Skeletal muscle tissue (tissue), 3 donors: ENCODE measurements at regions not wholly inside any gene's neighbourhood (a gene's known extent, or its start where the extent isn't known, plus 50 kb on each side); places are given as distances from the start of the nearest gene placed in this dataset.
"Not testable (repeated sequence)": the region's sequence is repeated elsewhere in the genome, so short reads cannot be mapped to it uniquely, and the experiment has no call there.

Experiments used
- H3K27ac ChIP-seq: one replicate; pipeline ENCODE4 v1.7.0; 2013; ENCODE audit warnings: mild to moderate bottlenecking, low read depth, low read length, inconsistent platforms
- H3K27me3 ChIP-seq, 3 donors: one replicate each; pipeline ENCODE4 v1.7.0; 2013; ENCODE audit warnings: low read length in 3 of 3; ENCODE audit not compliant: control insufficient read depth in 3 of 3, insufficient read depth in 3 of 3
- H3K36me3 ChIP-seq, 3 donors: one replicate each; pipeline ENCODE4 v1.7.0; 2013; ENCODE audit warnings: low read length in 3 of 3; ENCODE audit not compliant: control insufficient read depth in 3 of 3, insufficient read depth in 3 of 3
- H3K4me1 ChIP-seq, 3 donors: one replicate each; pipeline ENCODE4 v1.7.0; 2013; ENCODE audit warnings: low read length in 3 of 3, mild to moderate bottlenecking in 3 of 3; ENCODE audit not compliant: control insufficient read depth in 3 of 3, insufficient read depth in 3 of 3
- H3K4me3 ChIP-seq, 3 donors: one replicate each; pipeline ENCODE4 v1.7.0; 2013; ENCODE audit warnings: low read length in 3 of 3
- H3K9ac ChIP-seq, 3 donors: one replicate each; pipeline ENCODE4 v1.7.0; 2013; ENCODE audit warnings: low read length in 3 of 3, mild to moderate bottlenecking in 3 of 3, moderate library complexity in 2 of 3, low read depth in 1 of 3
- H3K9me3 ChIP-seq, 3 donors: one replicate each; pipeline ENCODE4 v1.7.0; 2013; ENCODE audit warnings: low read length in 3 of 3; ENCODE audit not compliant: control insufficient read depth in 3 of 3
- donor health status: Osteomylitis.

DNA sequence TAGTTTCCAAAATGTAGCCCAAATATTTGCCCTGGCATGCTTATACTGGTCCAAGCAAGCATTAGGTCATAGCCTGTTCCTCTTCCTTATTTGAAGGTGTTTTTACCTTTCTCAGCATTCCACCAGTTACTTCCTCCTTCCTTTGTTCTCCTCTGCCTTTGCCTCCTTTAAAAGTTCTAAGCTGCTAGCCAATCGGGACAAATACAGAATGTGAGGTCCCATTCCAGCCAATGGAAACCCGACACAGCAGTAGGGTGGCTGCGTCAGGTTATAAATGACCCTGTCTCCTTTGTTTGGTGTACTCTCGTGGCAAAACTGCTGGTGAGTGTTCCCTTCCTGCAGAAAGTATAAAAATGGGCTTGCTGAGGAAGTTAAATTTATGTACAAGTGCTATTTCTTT lies 452.0 kb upstream of the ADARB2 start:
- H3K9me3 ChIP-seq, H3K4me1 ChIP-seq, H3K36me3 ChIP-seq, H3K9ac ChIP-seq, H3K27me3 ChIP-seq, H3K4me3 ChIP-seq, H3K27ac ChIP-seq: not testable (repeated sequence)

GRCh38 chr10:2188371-2188770 lies 451.0 kb upstream of the ADARB2 start:
- H3K4me3 ChIP-seq, result no peak overlapping the region
- no peak overlapping the region for H3K9ac ChIP-seq

DNA sequence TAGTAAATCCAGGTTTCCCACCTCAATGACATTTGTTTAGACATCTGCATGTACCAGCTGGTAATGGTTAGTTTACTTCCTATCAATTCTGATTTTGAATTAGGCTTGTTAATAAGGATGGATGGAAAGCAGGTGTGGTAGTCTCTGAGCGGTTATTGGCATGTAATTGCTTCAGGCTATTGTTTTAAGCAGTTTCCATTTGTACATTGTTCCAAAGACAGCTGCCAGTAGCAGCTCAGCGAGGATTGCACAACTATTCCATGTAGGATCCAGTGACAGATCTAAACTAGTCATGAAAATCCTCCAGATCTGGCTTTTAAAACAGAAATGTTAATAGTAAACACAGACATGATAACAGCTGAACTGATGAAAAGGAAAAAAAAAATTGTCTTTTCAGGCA lies 436.0 kb upstream of the ADARB2 start:
- Histone ChIP-seq H3K9ac (no peak overlapping the region), H3K36me3 (no peaks in the 10 kb centered on the region), H3K9me3 (peaks cover 0 to 3% (median 0%) of the 10 kb centered on the region in 3 donors), H3K4me1 (no peaks in the 10 kb centered on the region), H3K27me3 (no peaks in the 10 kb centered on the region), H3K27ac (no peak overlapping the region), H3K4me3 (no peak overlapping the region)

More at GRCh38 chr10:2188371-2188770, 451.0 kb upstream of the ADARB2 start:
- Histone ChIP-seq H3K4me1 (no peaks in the 10 kb centered on the region), H3K9me3 (no peaks in the 10 kb centered on the region), H3K36me3 (no peaks in the 10 kb centered on the region), H3K27me3 (no peaks in the 10 kb centered on the region), H3K27ac (no peak overlapping the region)

DNA sequence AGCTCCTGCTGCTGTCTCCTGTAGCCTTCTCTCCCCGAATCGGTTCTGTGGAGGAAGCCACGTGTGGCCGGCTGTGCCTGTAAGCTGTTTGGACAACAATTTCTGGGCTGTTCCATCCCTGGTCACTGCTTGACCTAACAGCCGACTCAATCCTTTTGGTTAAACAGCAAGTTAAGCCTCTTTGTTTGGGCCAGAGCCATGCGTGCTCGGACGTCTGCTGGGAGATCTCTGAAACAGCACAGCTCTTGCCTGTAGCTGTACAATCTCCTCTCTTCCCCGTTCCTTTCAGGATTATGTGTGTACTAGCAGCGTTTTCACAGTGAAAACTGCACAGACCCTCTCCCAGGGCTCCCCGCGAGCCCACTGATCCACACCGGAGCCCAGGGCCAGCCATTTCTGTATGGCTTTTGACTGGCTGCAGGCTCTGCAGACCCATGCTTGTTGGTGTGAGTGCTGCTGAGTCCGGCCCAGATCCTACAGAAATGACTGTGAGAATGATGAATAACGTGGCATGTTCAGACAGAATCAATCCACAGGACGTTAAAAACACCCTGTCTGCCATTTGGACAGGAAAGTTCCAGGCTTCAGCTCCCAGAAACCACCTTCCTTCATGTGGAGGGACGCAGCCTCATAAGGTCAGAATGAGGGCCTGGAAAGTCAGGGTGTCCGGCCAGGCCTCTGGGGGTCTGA lies 428.6 kb upstream of the ADARB2 start:
- H3K36me3 ChIP-seq, result no peaks in the 10 kb centered on the region
- no peak overlapping the region for H3K9ac ChIP-seq
- H3K27ac ChIP-seq, result no peak overlapping the region
- H3K4me3 ChIP-seq, result no peak overlapping the region
- no peaks in the 10 kb centered on the region for H3K4me1 ChIP-seq
- H3K27me3 ChIP-seq, result no peaks in the 10 kb centered on the region
- H3K9me3 ChIP-seq, result no peaks in the 10 kb centered on the region

- no peaks in the 10 kb centered on the region for H3K9me3 ChIP-seq
- no peaks in the 10 kb centered on the region for H3K4me1 ChIP-seq
- no peak overlapping the region for H3K4me3 ChIP-seq
- H3K27me3 ChIP-seq, result no peaks in the 10 kb centered on the region
- H3K27ac ChIP-seq, result no peak overlapping the region
- H3K9ac ChIP-seq, result no peak overlapping the region
- no peaks in the 10 kb centered on the region for H3K36me3 ChIP-seq
Measured at GRCh38 chr10:2150288-2150687, 413.0 kb upstream of the ADARB2 start.

DNA sequence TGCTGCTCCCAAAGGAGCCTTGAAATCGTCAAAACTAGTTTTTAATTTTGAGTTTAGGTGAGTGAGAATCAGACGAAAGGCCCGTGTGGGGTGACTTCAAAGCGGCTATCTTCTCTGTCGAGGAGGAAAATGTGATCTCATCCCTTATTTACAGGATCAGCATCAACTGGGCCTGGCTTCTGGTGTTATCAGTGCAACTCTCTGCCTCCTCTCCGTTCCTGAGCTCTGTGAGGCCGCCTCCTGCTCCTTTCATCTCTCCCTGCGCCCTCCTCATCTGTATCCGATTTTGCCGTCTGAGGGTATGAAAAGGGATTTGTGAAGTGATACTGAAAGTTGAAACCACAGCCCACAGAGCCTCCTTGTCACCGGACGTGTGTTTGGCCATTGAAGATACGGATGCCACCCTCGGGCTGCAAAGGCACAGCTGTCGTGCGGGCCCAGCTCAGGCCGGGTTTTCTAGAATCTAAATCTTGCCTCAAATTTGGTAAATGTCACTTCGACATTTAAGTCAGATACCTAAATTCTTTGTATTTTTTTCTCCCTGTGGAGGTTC lies 408.7 kb upstream of the ADARB2 start:
- no peaks in the 10 kb centered on the region for H3K9me3 ChIP-seq
- H3K36me3 ChIP-seq, result no peaks in the 10 kb centered on the region
- H3K27ac ChIP-seq, result no peak overlapping the region
- no peaks in the 10 kb centered on the region for H3K27me3 ChIP-seq
- no peaks in the 10 kb centered on the region for H3K4me1 ChIP-seq
- H3K4me3 ChIP-seq, result no peak overlapping the region
- no peak overlapping the region for H3K9ac ChIP-seq

GRCh38 chr10:2145491-2145890 lies 408.2 kb upstream of the ADARB2 start:
- H3K9me3 ChIP-seq, result no peaks in the 10 kb centered on the region
- no peak overlapping the region for H3K9ac ChIP-seq
- no peak overlapping the region for H3K4me3 ChIP-seq
- H3K27me3 ChIP-seq, result no peaks in the 10 kb centered on the region
- no peaks in the 10 kb centered on the region for H3K4me1 ChIP-seq
- H3K27ac ChIP-seq, result no peak overlapping the region
- H3K36me3 ChIP-seq, result no peaks in the 10 kb centered on the region

DNA sequence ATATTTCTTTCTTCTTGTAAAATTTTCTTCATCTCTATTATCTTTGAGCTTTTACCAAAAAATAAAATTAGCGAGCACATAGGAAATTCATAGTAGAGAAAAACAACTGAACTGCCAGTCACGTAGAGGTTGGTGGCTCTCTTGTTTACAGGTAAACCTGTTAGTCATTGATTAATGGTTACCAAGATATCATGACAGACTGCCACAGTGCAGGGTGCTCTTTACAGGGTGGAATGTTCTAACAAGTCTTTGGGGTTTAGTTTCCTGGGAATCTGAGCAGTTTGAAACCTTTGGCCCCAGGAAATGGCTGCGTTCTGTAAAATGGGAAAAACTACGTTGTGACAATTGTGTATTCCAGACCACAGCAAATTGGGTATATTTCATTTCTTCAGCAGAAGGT lies 407.3 kb upstream of the ADARB2 start:
- H3K4me1 ChIP-seq, result no peaks in the 10 kb centered on the region
- no peak overlapping the region for H3K9ac ChIP-seq
- no peak overlapping the region for H3K4me3 ChIP-seq
- no peak overlapping the region for H3K27ac ChIP-seq
- no peaks in the 10 kb centered on the region for H3K9me3 ChIP-seq
- no peaks in the 10 kb centered on the region for H3K36me3 ChIP-seq
- H3K27me3 ChIP-seq, result no peaks in the 10 kb centered on the region

DNA sequence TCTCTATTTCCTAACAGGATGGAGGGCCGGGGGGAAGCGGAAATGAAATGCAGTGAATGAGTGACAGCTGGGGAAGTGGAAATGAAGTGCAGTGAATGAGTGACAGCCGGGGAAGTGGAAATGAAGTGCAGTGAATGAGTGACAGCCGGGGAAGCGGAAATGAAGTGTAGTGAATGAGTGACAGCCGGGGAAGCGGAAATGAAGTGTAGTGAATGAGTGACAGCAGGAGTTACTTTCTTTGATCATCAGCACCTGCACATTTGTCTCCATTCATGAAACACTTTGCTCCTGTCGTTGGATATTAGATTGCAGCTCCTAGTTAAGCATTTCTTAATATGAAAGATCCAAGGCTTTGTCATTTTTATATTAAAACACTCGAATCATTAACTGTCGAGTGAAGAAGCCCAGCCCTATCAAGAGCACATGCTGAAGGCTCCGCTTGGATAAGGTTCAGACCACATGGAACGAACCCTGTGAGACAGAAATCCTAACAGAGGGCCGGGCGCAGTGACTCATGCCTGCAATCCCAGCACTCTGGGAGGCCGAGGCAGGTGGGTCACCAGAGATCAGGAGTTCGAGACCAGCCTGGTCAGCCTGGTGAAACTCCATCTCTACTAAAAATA lies 406.0 kb upstream of the ADARB2 start:
- H3K27ac ChIP-seq, result no peak overlapping the region
- no peaks in the 10 kb centered on the region for H3K9me3 ChIP-seq
- no peak overlapping the region for H3K4me3 ChIP-seq
- no peaks in the 10 kb centered on the region for H3K36me3 ChIP-seq
- no peak overlapping the region for H3K9ac ChIP-seq
- H3K27me3 ChIP-seq, result no peaks in the 10 kb centered on the region
- no peaks in the 10 kb centered on the region for H3K4me1 ChIP-seq

DNA sequence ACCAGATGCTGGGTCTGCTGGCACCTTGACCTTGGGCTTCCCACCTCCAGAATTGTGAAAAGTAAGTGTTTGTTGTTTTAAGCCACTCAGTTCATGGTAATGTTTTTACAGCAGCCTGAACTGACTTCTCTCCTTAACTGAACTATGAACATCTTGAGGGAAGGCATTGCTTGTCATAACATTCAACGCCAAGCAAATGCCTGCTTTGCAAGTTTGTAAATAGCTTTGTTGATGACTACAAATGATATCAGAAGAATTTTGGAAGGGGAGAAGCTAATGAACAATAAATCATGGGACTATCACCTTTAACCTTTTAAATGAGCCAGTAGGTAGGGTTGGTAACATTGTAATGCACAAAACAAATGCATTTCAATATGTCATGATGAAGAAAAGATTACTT lies 402.4 kb upstream of the ADARB2 start:
- Histone ChIP-seq H3K4me1 (no peaks in the 10 kb centered on the region), H3K36me3 (no peaks in the 10 kb centered on the region), H3K27me3 (no peaks in the 10 kb centered on the region), H3K27ac (no peak overlapping the region), H3K9me3 (no peaks in the 10 kb centered on the region), H3K4me3 (no peak overlapping the region), H3K9ac (no peak overlapping the region)
